Keratinocyte (primary cell): ENCODE measurements at regions not wholly inside any gene's neighbourhood (a gene's known extent, or its start where the extent isn't known, plus 50 kb on each side); places are given as distances from the start of the nearest gene placed in this dataset.

Source experiments
- EZH2 ChIP-seq: IDR thresholded peaks from one replicate; pipeline ENCODE4 v1.6.1; 2012; ENCODE audit warnings: inconsistent platforms, mild to moderate bottlenecking, low read length, moderate library complexity
- TF ChIP-seq, protein P1 (sequence below), 3 experiments: IDR thresholded peaks in 1 of 3; conservative IDR thresholded peaks in 1 of 3; optimal IDR thresholded peaks in 1 of 3; 2 replicates in 2 of 3; 3 replicates in 1 of 3; pipeline versions ENCODE3 to v1.5.1; 2011; ENCODE audit warnings: low read length in 3 of 3, mild to moderate bottlenecking in 3 of 3, moderate library complexity in 2 of 3, control low read depth in 1 of 3, inconsistent platforms in 1 of 3; ENCODE audit not compliant: insufficient read depth in 2 of 3; ENCODE audit errors: extremely low read depth in 1 of 3

DNA sequence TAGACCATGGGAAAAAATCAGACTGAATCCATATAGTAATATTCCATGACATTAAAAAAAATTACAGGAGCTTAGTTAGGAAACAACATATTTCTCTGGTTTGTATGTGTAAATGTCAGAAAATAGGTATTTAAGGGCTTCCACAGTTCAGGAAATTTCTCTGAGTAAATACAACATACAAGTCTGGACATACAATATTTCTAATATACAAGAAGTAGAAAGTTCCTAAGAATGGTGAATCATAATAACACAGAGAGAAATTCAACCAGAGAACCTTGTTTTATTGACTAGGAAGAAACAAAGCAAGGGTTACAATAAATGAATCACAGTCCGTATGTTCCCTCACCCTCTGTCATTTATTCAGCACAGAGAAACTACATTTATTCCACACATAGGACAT is 532.7 kb upstream of the FAT3 start:
- TF ChIP-seq, protein P1, sequence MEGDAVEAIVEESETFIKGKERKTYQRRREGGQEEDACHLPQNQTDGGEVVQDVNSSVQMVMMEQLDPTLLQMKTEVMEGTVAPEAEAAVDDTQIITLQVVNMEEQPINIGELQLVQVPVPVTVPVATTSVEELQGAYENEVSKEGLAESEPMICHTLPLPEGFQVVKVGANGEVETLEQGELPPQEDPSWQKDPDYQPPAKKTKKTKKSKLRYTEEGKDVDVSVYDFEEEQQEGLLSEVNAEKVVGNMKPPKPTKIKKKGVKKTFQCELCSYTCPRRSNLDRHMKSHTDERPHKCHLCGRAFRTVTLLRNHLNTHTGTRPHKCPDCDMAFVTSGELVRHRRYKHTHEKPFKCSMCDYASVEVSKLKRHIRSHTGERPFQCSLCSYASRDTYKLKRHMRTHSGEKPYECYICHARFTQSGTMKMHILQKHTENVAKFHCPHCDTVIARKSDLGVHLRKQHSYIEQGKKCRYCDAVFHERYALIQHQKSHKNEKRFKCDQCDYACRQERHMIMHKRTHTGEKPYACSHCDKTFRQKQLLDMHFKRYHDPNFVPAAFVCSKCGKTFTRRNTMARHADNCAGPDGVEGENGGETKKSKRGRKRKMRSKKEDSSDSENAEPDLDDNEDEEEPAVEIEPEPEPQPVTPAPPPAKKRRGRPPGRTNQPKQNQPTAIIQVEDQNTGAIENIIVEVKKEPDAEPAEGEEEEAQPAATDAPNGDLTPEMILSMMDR (optimal IDR thresholded peaks at IDR 0.05 in 1 of 3, IDR thresholded peaks at IDR 0.05 in 1 of 3, conservative IDR thresholded peaks at IDR 0.05 in 1 of 3; ENCODE audit: extremely low read depth in 1 of 3, insufficient read depth in 2 of 3, low read length in 3 of 3): no peak
- TF ChIP-seq EZH2: no peak
